Neuronal stem cell (in vitro differentiated cells): ENCODE measurements at regions not wholly inside any gene's neighbourhood (a gene's known extent, or its start where the extent isn't known, plus 50 kb on each side); places are given as distances from the start of the nearest gene placed in this dataset.

ENCODE experiments used
- DNase-seq: peaks from one replicate; pipeline ENCODE4 v3.0.0-alpha.2; 2013; ENCODE audit warnings: low spot score
- H2AFZ ChIP-seq: one replicate; pipeline ENCODE4 v1.6.1; 2013; ENCODE audit warnings: mild to moderate bottlenecking, low read length, inconsistent platforms
- H2AK5ac ChIP-seq: 2 replicates; pipeline ENCODE4 v1.6.1; 2013; ENCODE audit warnings: low read depth, mild to moderate bottlenecking, inconsistent platforms, low read length, moderate library complexity, mixed read lengths
- H2BK120ac ChIP-seq: 2 replicates; pipeline ENCODE4 v1.6.1; 2013; ENCODE audit warnings: low read depth, mild to moderate bottlenecking, inconsistent platforms, low read length, moderate library complexity, mixed read lengths
- H2BK12ac ChIP-seq: one replicate; pipeline ENCODE4 v1.6.1; 2013; ENCODE audit warnings: low read length, inconsistent platforms
- H2BK15ac ChIP-seq: 2 replicates; pipeline ENCODE4 v1.6.1; 2013; ENCODE audit warnings: mild to moderate bottlenecking, low read length, inconsistent platforms, mixed read lengths
- H2BK5ac ChIP-seq: one replicate; pipeline ENCODE4 v1.6.1; 2013; ENCODE audit warnings: inconsistent platforms, mild to moderate bottlenecking, low read length, moderate library complexity
- H3K14ac ChIP-seq: one replicate; pipeline ENCODE4 v1.6.1; 2013; ENCODE audit warnings: low read length, inconsistent platforms
- H3K18ac ChIP-seq: 2 replicates; pipeline ENCODE4 v1.6.1; 2013; ENCODE audit warnings: low read length, inconsistent platforms
- H3K23ac ChIP-seq: 2 replicates; pipeline ENCODE4 v1.6.1; 2013; ENCODE audit warnings: low read depth, mild to moderate bottlenecking, mixed read lengths, low read length, inconsistent platforms; ENCODE audit not compliant: poor library complexity
- H3K27ac ChIP-seq: replicated peaks from 3 replicates; pipeline ENCODE4 v1.5.1; 2013; ENCODE audit warnings: low read length, inconsistent platforms
- H3K27me3 ChIP-seq, 3 experiments: 2 replicates each; pipeline ENCODE4 v1.6.1; 2013; ENCODE audit warnings: low read length in 3 of 3, mild to moderate bottlenecking in 2 of 3, inconsistent platforms in 1 of 3, low read depth in 1 of 3, mixed read lengths in 1 of 3, moderate library complexity in 1 of 3; ENCODE audit not compliant: control insufficient read depth in 3 of 3, insufficient read depth in 3 of 3
- H3K36me3 ChIP-seq, 2 donors: replicated peaks in 1 of 2; 2 replicates each; pipeline ENCODE4 v1.6.1; 2013; ENCODE audit warnings: low read length in 2 of 2; ENCODE audit not compliant: control insufficient read depth in 2 of 2, insufficient read depth in 2 of 2
- H3K4ac ChIP-seq: 2 replicates; pipeline ENCODE4 v1.6.1; 2013; ENCODE audit warnings: inconsistent platforms, mild to moderate bottlenecking, low read length, moderate library complexity
- H3K4me1 ChIP-seq, 2 donors: 1 replicate in 1 of 2; 2 replicates in 1 of 2; pipeline ENCODE4 v1.6.1; 2013; ENCODE audit warnings: low read length in 2 of 2, low read depth in 1 of 2; ENCODE audit not compliant: control insufficient read depth in 2 of 2, insufficient read depth in 1 of 2
- H3K4me2 ChIP-seq: one replicate; pipeline ENCODE4 v1.6.1; 2013; ENCODE audit warnings: mild to moderate bottlenecking, low read length, inconsistent platforms; ENCODE audit not compliant: insufficient read depth, poor library complexity, severe bottlenecking
- H3K4me3 ChIP-seq, 2 donors: 2 replicates each; pipeline ENCODE4 v1.5.1; 2013; ENCODE audit warnings: low read length in 2 of 2, mild to moderate bottlenecking in 2 of 2, inconsistent platforms in 1 of 2, moderate library complexity in 1 of 2
- H3K79me1 ChIP-seq: one replicate; pipeline ENCODE4 v1.6.1; 2013; ENCODE audit warnings: low read depth, mild to moderate bottlenecking, inconsistent platforms, low read length, moderate library complexity
- H3K9ac ChIP-seq: one replicate; pipeline ENCODE4 v1.6.1; 2013; ENCODE audit warnings: mild to moderate bottlenecking, low read depth, low read length, inconsistent platforms; ENCODE audit not compliant: poor library complexity
- H3K9me3 ChIP-seq, 2 donors: replicated peaks in 1 of 2; 2 replicates each; pipeline versions ENCODE3 to v1.6.1; 2013; ENCODE audit warnings: low read length in 2 of 2, mild to moderate bottlenecking in 2 of 2, inconsistent platforms in 1 of 2, low read depth in 1 of 2, mixed read lengths in 1 of 2, moderate library complexity in 1 of 2; ENCODE audit not compliant: control insufficient read depth in 2 of 2, insufficient read depth in 1 of 2
- H4K8ac ChIP-seq: one replicate; pipeline ENCODE4 v1.6.1; 2013; ENCODE audit warnings: low read depth, mild to moderate bottlenecking, inconsistent platforms, low read length, moderate library complexity
- H4K91ac ChIP-seq: one replicate; pipeline ENCODE4 v1.6.1; 2013; ENCODE audit warnings: low read length, low read depth, mild to moderate bottlenecking, inconsistent platforms; ENCODE audit not compliant: poor library complexity
- WGBS, 2 donors: extraction: QIAGEN DNeasy Blood & Tissue Kit; methylation state at CpG; one replicate each; pipeline ENCODE4 v1.1.7; 2013; ENCODE audit warnings: missing lambda C conversion rate in 2 of 2, mixed read lengths in 1 of 2; ENCODE audit not compliant: insufficient read length in 2 of 2, insufficient replicate concordance in 1 of 2; ENCODE audit errors: extremely low coverage in 2 of 2; 5-methylcytosine and 5-hydroxymethylcytosine counted together

- no peak overlapping the region for H3K27ac ChIP-seq
- no peak overlapping the region for H4K8ac ChIP-seq
- no peak overlapping the region for H2BK120ac ChIP-seq
- H3K4me3 ChIP-seq = no peak overlapping the region
- no peaks in the 10 kb centered on the region for H3K4me1 ChIP-seq
- no peak overlapping the region for H2BK5ac ChIP-seq
- no peak overlapping the region for H4K91ac ChIP-seq
- DNase-seq = no peak
- H3K23ac ChIP-seq = no peak overlapping the region
- no peaks in the 10 kb centered on the region for H3K27me3 ChIP-seq
- no peak overlapping the region for H3K18ac ChIP-seq
- no peak overlapping the region for H3K4me2 ChIP-seq
- H3K79me1 ChIP-seq = no peaks in the 10 kb centered on the region
- no peak overlapping the region for H3K4ac ChIP-seq
- no peak overlapping the region for H3K9ac ChIP-seq
- H2AK5ac ChIP-seq = no peak overlapping the region
- WGBS, 2 donors = no CpG with 5 or more reads among the region's 4 CpGs
- no peak overlapping the region for H2BK12ac ChIP-seq
- H2BK15ac ChIP-seq = no peak overlapping the region
- H3K36me3 ChIP-seq = no peaks in the 10 kb centered on the region
- no peak overlapping the region for H3K14ac ChIP-seq
- no peaks in the 10 kb centered on the region for H3K9me3 ChIP-seq
- H2AFZ ChIP-seq = no peak overlapping the region
Observed at GRCh38 chr14:53295372-53295771, 142.2 kb upstream of the DDHD1 start.

GRCh38 chr14:53286301-53286700 is 133.2 kb upstream of the DDHD1 start:
- no peak overlapping the region for H3K4me3 ChIP-seq
- H2BK15ac ChIP-seq = no peak overlapping the region
- no peak overlapping the region for H2BK12ac ChIP-seq
- H2AFZ ChIP-seq = no peak overlapping the region
- no peak overlapping the region for H3K27ac ChIP-seq
- no peaks in the 10 kb centered on the region for H3K36me3 ChIP-seq
- peaks cover 0 to 13% of the 10 kb centered on the region in 2 donors for H3K9me3 ChIP-seq
- no peak overlapping the region for H3K9ac ChIP-seq
- no peak for DNase-seq
- no peak overlapping the region for H2AK5ac ChIP-seq
- no peaks in the 10 kb centered on the region for H3K79me1 ChIP-seq
- H3K18ac ChIP-seq = no peak overlapping the region
- no peak overlapping the region for H2BK5ac ChIP-seq
- no peak overlapping the region for H3K14ac ChIP-seq
- no peaks in the 10 kb centered on the region for H3K4me1 ChIP-seq
- H2BK120ac ChIP-seq = no peak overlapping the region
- H3K4me2 ChIP-seq = no peak overlapping the region
- no peak overlapping the region for H3K4ac ChIP-seq
- no peaks in the 10 kb centered on the region for H3K27me3 ChIP-seq
- no peak overlapping the region for H4K8ac ChIP-seq
- no peak overlapping the region for H4K91ac ChIP-seq
- no peak overlapping the region for H3K23ac ChIP-seq

- Histone ChIP-seq H3K4me3 (no peak overlapping the region), H3K18ac (no peak overlapping the region), H3K4ac (no peak overlapping the region), H2BK120ac (no peak overlapping the region), H3K27ac (no peak overlapping the region), H3K23ac (no peak overlapping the region), H2AK5ac (no peak overlapping the region), H3K4me1 (no peaks in the 10 kb centered on the region), H3K4me2 (no peak overlapping the region), H3K79me1 (no peaks in the 10 kb centered on the region), H4K8ac (no peak overlapping the region), H2AFZ (no peak overlapping the region), H2BK12ac (no peak overlapping the region), H4K91ac (no peak overlapping the region), H3K14ac (no peak overlapping the region), H3K9ac (no peak overlapping the region), H3K9me3 (peaks cover 2 to 15% of the 10 kb centered on the region in 2 donors), H2BK5ac (no peak overlapping the region), H3K36me3 (no peaks in the 10 kb centered on the region), H3K27me3 (no peaks in the 10 kb centered on the region), H2BK15ac (no peak overlapping the region)
- WGBS, 2 donors = no CpG with 5 or more reads among the region's 4 CpGs
- no peak for DNase-seq
Observed at GRCh38 chr14:53285821-53286220, 132.7 kb upstream of the DDHD1 start.

GRCh38 chr14:53285064-53285463 is 131.9 kb upstream of the DDHD1 start:
- WGBS, 2 donors = no CpG with 5 or more reads among the region's 4 CpGs
- H3K9ac ChIP-seq = no peak overlapping the region
- H3K14ac ChIP-seq = no peak overlapping the region
- H3K79me1 ChIP-seq = no peaks in the 10 kb centered on the region
- H4K8ac ChIP-seq = no peak overlapping the region
- no peaks in the 10 kb centered on the region for H3K36me3 ChIP-seq
- H2AK5ac ChIP-seq = no peak overlapping the region
- DNase-seq = no peak
- H3K23ac ChIP-seq = no peak overlapping the region
- no peak overlapping the region for H2BK120ac ChIP-seq
- no peaks in the 10 kb centered on the region for H3K27me3 ChIP-seq
- no peaks in the 10 kb centered on the region for H3K4me1 ChIP-seq
- H3K4ac ChIP-seq = no peak overlapping the region
- no peak overlapping the region for H2BK12ac ChIP-seq
- no peak overlapping the region for H3K4me2 ChIP-seq
- H3K18ac ChIP-seq = no peak overlapping the region
- no peak overlapping the region for H4K91ac ChIP-seq
- H3K9me3 ChIP-seq = peaks cover 2 to 16% of the 10 kb centered on the region in 2 donors
- no peak overlapping the region for H3K27ac ChIP-seq
- no peak overlapping the region for H2BK15ac ChIP-seq
- H2AFZ ChIP-seq = no peak overlapping the region
- no peak overlapping the region for H2BK5ac ChIP-seq
- H3K4me3 ChIP-seq = no peak overlapping the region
